Astrocyte (in vitro differentiated cells and primary cell): ENCODE measurements at regions not wholly inside any gene's neighbourhood (a gene's known extent, or its start where the extent isn't known, plus 50 kb on each side); places are given as distances from the start of the nearest gene placed in this dataset.
"Not testable (repeated sequence)": the region's sequence is repeated elsewhere in the genome, so short reads cannot be mapped to it uniquely, and the experiment has no call there.

Experiments used
- DNase-seq: peaks from one replicate; pipeline ENCODE4 v3.0.0-alpha.2; 2010; ENCODE audit warnings: low read depth
- FAIRE-seq: peaks from 2 replicates; lab custom pipeline; 2011; peaks lifted over from hg19 to GRCh38; lab: Jason Lieb, UNC
- H2AFZ ChIP-seq: 2 replicates; pipeline ENCODE4 v1.6.0; 2012; ENCODE audit warnings: low read depth, low read length, inconsistent platforms
- H3K27ac ChIP-seq: 2 replicates; pipeline ENCODE4 v1.5.1; 2011; ENCODE audit warnings: low read depth, low read length, inconsistent platforms
- H3K27me3 ChIP-seq: 2 replicates; pipeline ENCODE4 v1.6.0; 2011; ENCODE audit warnings: low read length, inconsistent platforms; ENCODE audit not compliant: insufficient read depth
- H3K36me3 ChIP-seq: 2 replicates; pipeline ENCODE4 v1.5.1; 2011; ENCODE audit warnings: low read length, inconsistent platforms; ENCODE audit not compliant: insufficient read depth
- H3K4me1 ChIP-seq: 2 replicates; pipeline ENCODE4 v1.5.1; 2011; ENCODE audit warnings: low read length, inconsistent platforms; ENCODE audit not compliant: insufficient read depth
- H3K4me2 ChIP-seq: 2 replicates; pipeline ENCODE4 v1.6.0; 2012; ENCODE audit warnings: low read length, inconsistent platforms
- H3K4me3 ChIP-seq: 2 replicates; pipeline ENCODE4 v1.5.1; 2011; ENCODE audit warnings: low read depth, mild to moderate bottlenecking, low read length, inconsistent platforms; ENCODE audit not compliant: insufficient read depth
- H3K79me2 ChIP-seq: 2 replicates; pipeline ENCODE4 v1.6.0; 2012; ENCODE audit warnings: mild to moderate bottlenecking, low read length, inconsistent platforms; ENCODE audit not compliant: insufficient read depth
- H3K9ac ChIP-seq: 2 replicates; pipeline ENCODE4 v1.6.0; 2012; ENCODE audit warnings: mild to moderate bottlenecking, low read length, inconsistent platforms
- H3K9me3 ChIP-seq: 2 replicates; pipeline ENCODE4 v1.5.1; 2012; ENCODE audit warnings: low read depth, mild to moderate bottlenecking, low read length, inconsistent platforms; ENCODE audit not compliant: insufficient read depth
- H4K20me1 ChIP-seq: 2 replicates; pipeline ENCODE4 v1.6.0; 2012; ENCODE audit warnings: low read length, inconsistent platforms; ENCODE audit not compliant: insufficient read depth
- H3K27ac Mint-ChIP-seq: one replicate; pipeline ENCODE4 v1.8.0; 2021; ENCODE audit warnings: mild to moderate bottlenecking, mixed read lengths; ENCODE audit not compliant: unreplicated experiment
- H3K27me3 Mint-ChIP-seq: one replicate; pipeline ENCODE4 v1.8.0; 2021; ENCODE audit warnings: low read depth, mixed read lengths; ENCODE audit not compliant: unreplicated experiment
- H3K36me3 Mint-ChIP-seq: one replicate; pipeline ENCODE4 v1.8.0; 2021; ENCODE audit warnings: low read depth, mixed read lengths; ENCODE audit not compliant: unreplicated experiment
- H3K4me1 Mint-ChIP-seq: one replicate; pipeline ENCODE4 v1.8.0; 2021; ENCODE audit warnings: low read depth, mixed read lengths; ENCODE audit not compliant: unreplicated experiment
- H3K4me3 Mint-ChIP-seq: one replicate; pipeline ENCODE4 v1.8.0; 2021; ENCODE audit warnings: mild to moderate bottlenecking, moderate library complexity, mixed read lengths; ENCODE audit not compliant: unreplicated experiment
- H3K9me3 Mint-ChIP-seq: one replicate; pipeline ENCODE4 v1.8.0; 2021; ENCODE audit warnings: mild to moderate bottlenecking, mixed read lengths; ENCODE audit not compliant: unreplicated experiment
- EZH2 ChIP-seq: IDR thresholded peaks from 2 replicates; pipeline ENCODE4 v1.6.1; 2012; ENCODE audit warnings: mild to moderate bottlenecking, low read length, inconsistent platforms; ENCODE audit not compliant: insufficient read depth
- TF ChIP-seq, protein P1 (sequence below): IDR thresholded peaks from 2 replicates; pipeline ENCODE4 v1.5.1; 2011; ENCODE audit warnings: low read depth, mild to moderate bottlenecking, inconsistent platforms, low read length, moderate library complexity; ENCODE audit not compliant: insufficient read depth

DNA sequence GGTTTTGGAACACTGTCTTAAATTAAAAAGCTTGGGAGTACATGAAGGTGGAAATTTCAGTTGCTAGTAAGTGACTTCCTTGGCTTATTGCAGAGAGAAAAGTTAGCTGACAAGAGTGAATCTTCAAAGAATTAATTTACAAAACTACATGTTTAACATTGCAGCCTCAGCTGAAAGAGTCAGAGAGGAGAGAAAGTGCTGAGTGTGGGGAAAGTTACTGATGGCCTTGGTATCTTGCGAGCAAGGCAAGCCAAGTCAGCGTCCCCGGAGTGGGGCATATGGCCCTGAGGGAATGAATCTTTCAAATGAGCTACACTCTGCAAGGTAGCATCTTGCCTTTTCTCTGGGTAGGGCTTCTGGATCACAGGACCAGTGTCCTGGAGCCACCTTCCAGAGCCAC is 131.3 kb downstream of the LPIN1 start:
- Histone ChIP-seq H3K36me3 (no peaks in the 10 kb centered on the region), H3K27me3 (no peaks in the 10 kb centered on the region), H3K79me2 (no peaks in the 10 kb centered on the region), H3K9ac (no peak overlapping the region), H4K20me1 (no peaks in the 10 kb centered on the region), H3K4me1 (no peaks in the 10 kb centered on the region), H3K4me3 (no peak overlapping the region), H2AFZ (no peak overlapping the region), H3K4me2 (no peak overlapping the region), H3K27ac (no peak overlapping the region), H3K9me3 (no peaks in the 10 kb centered on the region)
- TF ChIP-seq EZH2 = no peak
- H3K36me3 Mint-ChIP-seq = no peaks in the 10 kb centered on the region
- H3K9me3 Mint-ChIP-seq = no peaks in the 10 kb centered on the region
- H3K4me1 Mint-ChIP-seq = no peaks in the 10 kb centered on the region
- no peak overlapping the region for H3K27ac Mint-ChIP-seq
- DNase-seq = no peak
- no peak for FAIRE-seq
- no peak overlapping the region for H3K4me3 Mint-ChIP-seq
- H3K27me3 Mint-ChIP-seq = peaks cover 24% of the 10 kb centered on the region

DNA sequence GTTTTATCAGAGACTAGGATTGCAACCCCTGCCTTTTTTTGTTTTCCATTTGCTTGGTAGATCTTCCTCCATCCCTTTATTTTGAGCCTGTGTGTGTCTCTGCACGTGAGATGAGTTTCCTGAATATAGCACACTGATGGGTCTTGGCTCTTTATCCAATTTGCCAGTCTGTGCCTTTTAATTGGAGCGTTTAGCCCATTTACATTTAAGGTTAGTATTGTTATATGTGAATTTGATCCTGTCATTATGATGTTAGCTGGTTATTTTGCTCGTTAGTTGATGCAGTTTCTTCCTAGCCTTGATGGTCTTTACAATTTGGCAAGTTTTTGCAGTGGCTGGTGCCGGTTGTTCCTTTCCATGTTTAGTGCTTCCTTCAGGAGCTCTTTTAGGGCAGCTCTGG is 138.8 kb downstream of the LPIN1 start:
- not testable (repeated sequence) for H3K4me1 ChIP-seq, H3K27ac Mint-ChIP-seq, DNase-seq, H3K9me3 ChIP-seq, FAIRE-seq, H3K79me2 ChIP-seq, H3K27me3 ChIP-seq, H3K9ac ChIP-seq, H2AFZ ChIP-seq, H4K20me1 ChIP-seq, H3K4me1 Mint-ChIP-seq, H3K36me3 ChIP-seq, H3K4me3 Mint-ChIP-seq, H3K27ac ChIP-seq, H3K27me3 Mint-ChIP-seq, H3K4me3 ChIP-seq, H3K4me2 ChIP-seq, H3K36me3 Mint-ChIP-seq
- peaks cover 16% of the 10 kb centered on the region for H3K9me3 Mint-ChIP-seq

DNA sequence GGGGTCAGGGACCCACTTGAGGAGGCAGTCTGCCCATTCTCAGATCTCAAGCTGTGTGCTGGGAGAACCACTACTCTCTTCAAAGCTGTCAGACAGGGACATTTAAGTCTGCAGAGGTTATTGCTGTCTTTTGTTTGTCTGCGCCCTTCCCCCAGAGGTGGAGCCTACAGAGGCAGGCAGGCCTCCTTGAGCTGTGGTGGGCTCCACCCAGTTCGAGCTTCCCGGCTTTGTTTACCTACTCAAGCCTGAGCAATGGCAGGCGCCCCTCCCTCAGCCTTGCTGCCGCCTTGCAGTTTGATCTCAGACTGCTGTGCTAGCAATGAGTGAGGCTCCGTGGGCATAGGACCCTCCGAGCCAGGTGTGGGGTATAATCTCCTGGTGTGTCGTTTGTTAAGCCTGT is 140.5 kb downstream of the LPIN1 start:
- H3K27me3 Mint-ChIP-seq = peaks cover 12% of the 10 kb centered on the region
- not testable (repeated sequence) for FAIRE-seq, H2AFZ ChIP-seq, H3K4me3 ChIP-seq, H3K9me3 ChIP-seq, H3K4me2 ChIP-seq, H3K9ac ChIP-seq, H3K4me1 Mint-ChIP-seq, H3K27ac ChIP-seq, H4K20me1 ChIP-seq, H3K27me3 ChIP-seq, H3K4me3 Mint-ChIP-seq, H3K27ac Mint-ChIP-seq, H3K79me2 ChIP-seq, DNase-seq, H3K36me3 Mint-ChIP-seq, H3K4me1 ChIP-seq, H3K36me3 ChIP-seq
- peaks cover 22% of the 10 kb centered on the region for H3K9me3 Mint-ChIP-seq

DNA sequence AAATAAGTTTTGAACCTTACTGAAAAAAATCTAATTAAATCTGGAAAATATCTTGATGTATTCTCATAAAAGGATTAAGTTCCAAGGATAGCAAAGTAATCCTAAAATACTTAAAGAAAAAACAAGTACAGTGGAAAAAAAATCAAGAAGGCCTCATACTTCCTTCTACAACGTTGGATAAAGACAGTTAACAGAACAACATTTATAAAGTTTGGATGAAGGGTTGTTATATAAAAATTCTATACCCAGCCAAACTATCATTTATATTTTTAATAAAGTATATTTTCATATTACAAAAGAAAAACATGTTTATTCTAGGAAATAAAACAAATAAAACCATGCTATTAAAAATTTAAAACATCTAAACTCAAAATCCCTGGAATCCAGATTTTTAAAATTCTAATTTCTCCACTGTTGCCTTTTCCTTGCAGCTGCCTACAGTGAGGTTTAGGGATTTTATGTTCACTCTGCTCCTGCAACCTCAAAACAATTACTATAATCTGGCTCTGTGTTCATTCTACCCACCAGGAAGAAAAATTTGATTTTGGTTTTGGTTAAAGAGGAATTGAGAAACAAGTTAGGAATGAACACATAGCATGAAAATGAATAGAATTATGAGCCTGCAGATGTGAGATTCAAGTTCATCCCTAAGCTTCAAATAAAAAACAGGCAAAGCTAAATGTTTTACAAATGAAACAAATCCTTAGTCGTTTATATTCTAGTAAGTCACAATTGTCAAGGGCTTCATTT is 142.8 kb downstream of the LPIN1 start:
- H3K9ac ChIP-seq = no peak overlapping the region
- TF ChIP-seq EZH2 = no peak
- TF ChIP-seq, protein P1, sequence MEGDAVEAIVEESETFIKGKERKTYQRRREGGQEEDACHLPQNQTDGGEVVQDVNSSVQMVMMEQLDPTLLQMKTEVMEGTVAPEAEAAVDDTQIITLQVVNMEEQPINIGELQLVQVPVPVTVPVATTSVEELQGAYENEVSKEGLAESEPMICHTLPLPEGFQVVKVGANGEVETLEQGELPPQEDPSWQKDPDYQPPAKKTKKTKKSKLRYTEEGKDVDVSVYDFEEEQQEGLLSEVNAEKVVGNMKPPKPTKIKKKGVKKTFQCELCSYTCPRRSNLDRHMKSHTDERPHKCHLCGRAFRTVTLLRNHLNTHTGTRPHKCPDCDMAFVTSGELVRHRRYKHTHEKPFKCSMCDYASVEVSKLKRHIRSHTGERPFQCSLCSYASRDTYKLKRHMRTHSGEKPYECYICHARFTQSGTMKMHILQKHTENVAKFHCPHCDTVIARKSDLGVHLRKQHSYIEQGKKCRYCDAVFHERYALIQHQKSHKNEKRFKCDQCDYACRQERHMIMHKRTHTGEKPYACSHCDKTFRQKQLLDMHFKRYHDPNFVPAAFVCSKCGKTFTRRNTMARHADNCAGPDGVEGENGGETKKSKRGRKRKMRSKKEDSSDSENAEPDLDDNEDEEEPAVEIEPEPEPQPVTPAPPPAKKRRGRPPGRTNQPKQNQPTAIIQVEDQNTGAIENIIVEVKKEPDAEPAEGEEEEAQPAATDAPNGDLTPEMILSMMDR = no peak
- H2AFZ ChIP-seq = no peak overlapping the region
- no peaks in the 10 kb centered on the region for H3K4me1 Mint-ChIP-seq
- H3K4me2 ChIP-seq = no peak overlapping the region
- no peaks in the 10 kb centered on the region for H3K79me2 ChIP-seq
- no peaks in the 10 kb centered on the region for H3K4me1 ChIP-seq
- peaks cover 4% of the 10 kb centered on the region for H3K9me3 ChIP-seq
- no peak overlapping the region for H3K4me3 ChIP-seq
- FAIRE-seq (no peak), DNase-seq (no peak)
- peaks cover 2% of the 10 kb centered on the region for H3K36me3 Mint-ChIP-seq
- no peaks in the 10 kb centered on the region for H3K27me3 ChIP-seq
- H3K27me3 Mint-ChIP-seq = peaks cover 9% of the 10 kb centered on the region
- no peaks in the 10 kb centered on the region for H4K20me1 ChIP-seq
- H3K27ac Mint-ChIP-seq = no peak overlapping the region
- H3K4me3 Mint-ChIP-seq = no peak overlapping the region
- H3K36me3 ChIP-seq = no peaks in the 10 kb centered on the region
- H3K27ac ChIP-seq = no peak overlapping the region
- H3K9me3 Mint-ChIP-seq = peaks cover 28% of the 10 kb centered on the region
